ENCODE measurements at regions not wholly inside any gene's neighbourhood (a gene's known extent, or its start where the extent isn't known, plus 50 kb on each side); places are given as distances from the start of the nearest gene placed in this dataset.

DNA sequence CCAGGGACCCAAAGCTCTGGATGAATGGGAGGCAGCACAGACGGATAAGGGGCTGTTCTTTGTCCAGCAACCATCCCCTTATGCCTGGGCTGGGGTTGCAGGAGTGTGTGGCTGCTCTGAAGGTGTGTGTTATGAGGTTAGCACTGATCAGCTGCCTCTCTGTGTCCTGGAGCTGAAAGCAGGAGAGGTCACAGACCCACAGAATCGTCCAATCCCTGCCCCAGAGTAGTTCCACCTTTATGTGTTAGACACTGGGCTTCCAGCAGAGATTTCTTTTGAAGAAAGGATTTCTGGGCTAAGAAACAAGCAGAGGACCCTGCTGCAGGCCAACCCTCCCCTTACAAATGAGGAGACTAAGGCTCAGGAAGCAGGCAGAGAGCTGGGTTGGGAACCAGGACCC lies 62.4 kb downstream of the ARL6IP4 start:
- ChIA-PET CTCF (interaction anchor here (0.9 to 4.4 kb wide), 14 partner anchors 10 to 249 kb away, joined by 3 to 38 read pairs (median 4); partner anchors contain the start of gene MPHOSPH9), POLR2A (interaction anchor here (0.8 to 2.3 kb wide), 8 partner anchors 10 to 195 kb away, joined by 3 to 20 read pairs (median 4); partner anchors contain the start of genes MPHOSPH9 and MTRFR)
- Mint-ChIP-seq H3K4me1 (peaks cover 15% of the 10 kb centered on the region), H3K9me3 (no peaks in the 10 kb centered on the region), H3K4me3 (no peak overlapping the region), H3K36me3 (ENCODE audit: low read depth) (no peaks in the 10 kb centered on the region), H3K27ac (no peak overlapping the region), H3K27me3 (no peaks in the 10 kb centered on the region)
- no peak for DNase-seq

DNA sequence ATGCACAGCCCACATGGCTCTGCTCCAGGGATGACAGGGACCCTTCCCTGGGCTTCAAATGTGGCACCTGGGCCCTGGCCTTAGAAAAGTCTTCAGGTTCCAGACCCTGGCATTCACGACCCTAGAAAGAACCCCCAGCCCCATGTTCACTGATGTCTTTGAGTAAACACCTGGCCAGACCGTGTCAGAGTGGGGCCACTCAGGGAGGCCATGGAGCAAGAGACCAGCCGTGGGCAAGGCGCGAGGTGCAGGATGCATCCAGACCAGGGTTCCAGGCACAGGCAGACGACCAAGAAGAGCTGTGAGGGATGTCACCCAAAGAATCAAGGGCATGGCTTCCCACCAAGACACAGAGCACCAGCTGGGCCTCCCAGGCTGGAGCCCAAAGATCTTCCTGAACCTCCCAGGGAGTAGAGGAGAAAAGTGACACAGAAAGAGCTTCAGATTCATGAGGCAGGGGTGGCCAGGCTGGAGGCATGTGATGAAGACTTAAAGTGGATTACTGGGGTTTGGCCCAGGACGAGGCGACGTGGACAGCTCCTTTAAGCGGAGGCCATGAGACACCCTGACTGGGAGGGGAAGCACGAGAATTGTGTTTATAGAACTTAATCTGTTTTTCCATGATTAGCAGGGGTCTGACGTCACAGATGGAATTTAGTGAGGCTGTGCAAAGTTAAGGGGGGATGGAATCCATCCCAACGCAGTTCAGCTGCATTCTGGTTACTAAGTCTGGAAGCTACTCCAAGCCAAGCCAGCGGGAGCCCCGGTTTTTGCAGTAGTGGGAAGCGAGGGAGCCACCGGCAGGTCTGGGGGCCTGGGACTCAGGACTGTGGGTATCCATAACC lies 61.6 kb downstream of the ARL6IP4 start:
- Mint-ChIP-seq H3K9me3 (no peaks in the 10 kb centered on the region), H3K27me3 (no peaks in the 10 kb centered on the region), H3K4me1 (peaks cover 15% of the 10 kb centered on the region), H3K4me3 (no peak overlapping the region), H3K27ac (no peak overlapping the region), H3K36me3 (ENCODE audit: low read depth) (no peaks in the 10 kb centered on the region)
- ChIA-PET CTCF (interaction anchor here (1.2 to 4.4 kb wide), 2 partner anchors 197 to 248 kb away, joined by 3 to 38 read pairs; no protein-coding TSS in a partner anchor), POLR2A (interaction anchor here (1.2 to 2.3 kb wide), 3 partner anchors 9 to 196 kb away, joined by 3 to 20 read pairs (median 7); no protein-coding TSS in a partner anchor)
- DNase-seq: no peak

DNA sequence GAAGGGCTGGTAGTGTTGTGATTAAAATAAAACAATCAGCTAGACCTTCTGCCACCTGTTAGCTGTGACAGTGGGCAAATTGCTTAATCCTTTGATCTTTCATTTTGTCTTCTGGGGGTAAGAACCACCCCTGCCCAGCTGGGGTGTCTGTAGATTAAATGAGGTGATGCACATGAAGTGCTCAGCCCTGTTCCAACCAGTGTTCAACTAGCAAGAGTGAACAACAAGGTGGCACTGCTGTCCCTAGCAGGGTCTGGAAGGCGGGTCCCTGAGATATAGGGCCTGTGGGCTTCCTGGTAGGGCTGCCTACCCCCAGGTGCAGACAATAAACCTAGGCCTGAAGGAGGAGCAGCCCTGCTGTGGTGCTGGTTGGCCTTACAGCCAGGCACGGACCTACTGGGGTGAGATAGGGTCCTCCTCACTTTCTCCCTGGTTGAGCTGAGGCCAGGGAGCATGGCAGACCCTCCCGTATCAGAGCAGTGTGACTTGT lies 60.6 kb downstream of the ARL6IP4 start:
- no peak for DNase-seq
- ChIA-PET POLR2A (no interaction called here), CTCF (interaction anchor here (0.5 to 4.4 kb wide), 2 partner anchors 167 to 197 kb away, joined by 3 to 38 read pairs; no protein-coding TSS in a partner anchor)
- no peaks in the 10 kb centered on the region for H3K36me3 Mint-ChIP-seq (ENCODE audit: low read depth)
- H3K27ac Mint-ChIP-seq: no peak overlapping the region
- H3K4me1 Mint-ChIP-seq: peaks cover 15% of the 10 kb centered on the region
- H3K4me3 Mint-ChIP-seq: no peak overlapping the region
- H3K27me3 Mint-ChIP-seq: no peaks in the 10 kb centered on the region
- no peaks in the 10 kb centered on the region for H3K9me3 Mint-ChIP-seq

GRCh38 chr12:123040106-123040505 lies 59.6 kb downstream of the ARL6IP4 start:
- Mint-ChIP-seq H3K9me3 (no peaks in the 10 kb centered on the region), H3K4me3 (no peak overlapping the region), H3K27ac (no peak overlapping the region), H3K36me3 (ENCODE audit: low read depth) (no peaks in the 10 kb centered on the region), H3K4me1 (peaks cover 14% of the 10 kb centered on the region), H3K27me3 (no peaks in the 10 kb centered on the region)
- ChIA-PET POLR2A (interaction anchor here (1.0 kb wide), 1 partner anchor 193 kb away, joined by 4 read pairs; the partner anchor contains the start of genes MPHOSPH9 and MTRFR), CTCF (interaction anchor here (0.5 kb wide), 1 partner anchor 114 kb away, joined by 3 read pairs; no protein-coding TSS in a partner anchor)
- no peak for DNase-seq

DNA sequence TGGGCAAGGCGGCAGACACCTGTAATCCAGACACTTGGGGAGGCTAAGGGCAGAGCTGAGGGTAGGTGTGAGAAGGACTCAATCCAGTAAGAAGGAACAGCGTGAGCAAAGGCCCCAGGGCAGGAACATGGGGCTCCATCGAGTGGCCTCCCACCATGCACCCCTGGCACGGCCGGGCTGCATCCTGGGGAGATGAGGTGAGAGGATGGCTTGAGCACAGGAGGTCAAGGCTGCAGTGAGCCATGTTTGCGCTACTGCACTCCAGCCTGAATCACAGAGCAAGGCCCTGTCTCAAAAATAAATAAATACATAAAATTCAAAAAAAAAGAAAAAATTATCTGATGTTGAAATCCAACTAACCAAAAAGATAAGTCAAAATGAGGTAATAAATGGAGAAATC lies 58.5 kb downstream of the ARL6IP4 start:
- no peak for DNase-seq
- Mint-ChIP-seq H3K27me3 (no peaks in the 10 kb centered on the region), H3K4me1 (peaks cover 12% of the 10 kb centered on the region), H3K4me3 (no peak overlapping the region), H3K36me3 (ENCODE audit: low read depth) (no peaks in the 10 kb centered on the region), H3K9me3 (no peaks in the 10 kb centered on the region), H3K27ac (no peak overlapping the region)
- ChIA-PET POLR2A (no interaction called here), CTCF (no interaction called here)

GRCh38 chr12:123038486-123038885 lies 58.0 kb downstream of the ARL6IP4 start:
- no peaks in the 10 kb centered on the region for H3K36me3 Mint-ChIP-seq (ENCODE audit: low read depth)
- H3K9me3 Mint-ChIP-seq: no peaks in the 10 kb centered on the region
- H3K27ac Mint-ChIP-seq: no peak overlapping the region
- POLR2A ChIA-PET: no interaction called here
- no peak for DNase-seq
- no peaks in the 10 kb centered on the region for H3K27me3 Mint-ChIP-seq
- H3K4me3 Mint-ChIP-seq: no peak overlapping the region
- CTCF ChIA-PET: no interaction called here
- H3K4me1 Mint-ChIP-seq: peaks cover 12% of the 10 kb centered on the region

- Mint-ChIP-seq H3K4me1 (peaks cover 11% of the 10 kb centered on the region), H3K27me3 (no peaks in the 10 kb centered on the region), H3K36me3 (ENCODE audit: low read depth) (no peaks in the 10 kb centered on the region), H3K9me3 (no peaks in the 10 kb centered on the region), H3K4me3 (no peak overlapping the region), H3K27ac (no peak overlapping the region)
- ChIA-PET CTCF (no interaction called here), POLR2A (no interaction called here)
- no peak for DNase-seq
These were observed 57.3 kb downstream of the ARL6IP4 start for GRCh38 chr12:123037791-123038190.

DNA sequence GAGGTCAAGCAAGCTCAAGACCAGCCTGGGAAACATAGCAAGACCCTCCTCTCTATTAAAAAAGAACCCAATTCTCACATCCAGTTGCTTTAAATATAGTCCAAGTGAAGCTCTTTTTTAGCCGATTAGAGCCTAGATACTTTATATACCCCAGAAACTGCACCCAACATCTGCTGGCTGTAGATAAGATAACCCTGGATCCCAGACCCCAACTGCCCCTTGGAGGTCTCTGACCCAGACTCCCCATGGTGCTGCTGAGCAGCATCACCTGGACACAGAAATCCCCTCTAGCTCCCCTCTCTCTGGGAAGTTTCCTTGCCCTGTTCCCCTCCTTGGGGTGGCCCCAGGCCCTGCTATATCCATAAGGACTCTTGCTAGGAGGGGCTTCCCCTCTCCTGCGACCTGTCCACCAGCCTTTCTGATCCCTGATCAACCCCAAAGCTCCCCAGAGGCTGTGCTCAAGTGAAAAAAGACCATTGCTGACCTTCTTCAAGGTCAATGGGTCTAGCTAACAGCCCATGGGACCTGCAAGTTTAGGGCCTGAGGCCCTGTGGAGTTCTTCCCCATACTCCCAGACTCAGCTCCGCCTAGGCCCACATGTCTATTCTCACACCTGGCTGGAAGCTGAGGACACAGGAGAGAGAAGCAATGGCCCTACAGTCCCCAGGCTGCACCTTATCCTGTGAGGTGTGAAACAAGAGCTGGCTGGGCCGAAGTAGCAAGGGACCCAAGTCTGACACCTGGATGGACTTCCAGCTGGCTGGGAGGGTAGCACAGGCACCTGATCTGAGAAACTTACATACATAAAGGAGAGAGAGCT lies 56.2 kb downstream of the ARL6IP4 start:
- no peak for DNase-seq
- H3K27me3 Mint-ChIP-seq: no peaks in the 10 kb centered on the region
- no peak overlapping the region for H3K27ac Mint-ChIP-seq
- ChIA-PET CTCF (no interaction called here), POLR2A (no interaction called here)
- H3K9me3 Mint-ChIP-seq: no peaks in the 10 kb centered on the region
- peaks cover 11% of the 10 kb centered on the region for H3K4me1 Mint-ChIP-seq
- no peaks in the 10 kb centered on the region for H3K36me3 Mint-ChIP-seq (ENCODE audit: low read depth)
- H3K4me3 Mint-ChIP-seq: no peak overlapping the region

DNA sequence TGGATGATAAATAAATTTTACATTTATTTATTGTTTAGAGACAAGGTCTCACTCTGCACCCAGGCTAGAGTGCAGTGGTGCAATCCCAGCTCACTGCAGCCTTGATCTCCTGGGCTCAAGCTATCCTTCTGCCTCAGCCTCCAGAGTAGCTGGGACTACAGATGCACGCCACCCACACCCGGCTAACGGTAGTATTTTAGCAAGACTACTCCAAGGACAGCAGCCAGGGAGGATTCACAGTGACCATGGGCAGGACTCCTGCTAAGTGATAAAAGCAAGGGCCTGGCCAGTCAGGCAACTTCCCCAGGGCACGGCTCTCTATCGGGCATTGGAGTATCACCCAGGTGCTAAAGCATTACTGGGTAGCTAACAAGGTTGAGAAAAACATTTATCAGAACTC lies 55.4 kb downstream of the ARL6IP4 start:
- Mint-ChIP-seq H3K4me1 (peaks cover 11% of the 10 kb centered on the region), H3K27me3 (no peaks in the 10 kb centered on the region), H3K4me3 (no peak overlapping the region), H3K9me3 (no peaks in the 10 kb centered on the region), H3K36me3 (ENCODE audit: low read depth) (no peaks in the 10 kb centered on the region), H3K27ac (no peak overlapping the region)
- ChIA-PET CTCF (no interaction called here), POLR2A (interaction anchor here (1.3 kb wide), 1 partner anchor 9 kb away, joined by 4 read pairs; no protein-coding TSS in a partner anchor)
- no peak for DNase-seq

GRCh38 chr12:123034865-123035264 lies 54.4 kb downstream of the ARL6IP4 start:
- Mint-ChIP-seq H3K27me3 (no peaks in the 10 kb centered on the region), H3K4me1 (peaks cover 11% of the 10 kb centered on the region), H3K4me3 (no peak overlapping the region), H3K36me3 (ENCODE audit: low read depth) (no peaks in the 10 kb centered on the region), H3K27ac (no peak overlapping the region), H3K9me3 (no peaks in the 10 kb centered on the region)
- no peak for DNase-seq
- ChIA-PET POLR2A (interaction anchor here (1.3 kb wide), 1 partner anchor 8 kb away, joined by 4 read pairs; no protein-coding TSS in a partner anchor), CTCF (no interaction called here)

DNA sequence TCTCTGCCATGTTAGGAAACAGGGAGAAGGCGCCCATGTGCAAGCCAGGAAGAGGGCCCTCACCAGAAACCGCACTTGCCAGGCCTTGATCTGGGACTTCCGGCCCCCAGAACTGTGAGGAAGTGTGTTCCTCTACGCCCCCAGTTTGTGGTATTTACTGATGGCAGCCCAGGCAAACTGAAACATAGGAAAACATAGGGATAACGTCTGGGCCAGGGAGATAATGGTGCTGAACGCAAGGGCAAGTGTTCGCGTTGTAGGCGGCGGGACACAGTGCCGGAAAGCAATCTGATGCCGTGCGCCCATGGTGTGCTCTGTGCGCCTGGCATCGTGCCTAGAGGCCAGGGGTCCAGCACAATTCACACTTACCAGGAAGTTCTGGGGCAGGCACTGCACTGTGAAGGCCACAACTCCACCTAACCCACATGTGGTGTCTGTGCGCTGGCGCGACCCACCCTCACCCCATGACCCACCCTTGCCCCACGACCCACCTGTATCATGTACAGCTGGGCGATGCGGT lies 53.6 kb downstream of the ARL6IP4 start:
- H3K4me3 Mint-ChIP-seq: no peak overlapping the region
- ChIA-PET POLR2A (no interaction called here), CTCF (no interaction called here)
- no peaks in the 10 kb centered on the region for H3K9me3 Mint-ChIP-seq
- H3K27ac Mint-ChIP-seq: no peak overlapping the region
- peaks cover 11% of the 10 kb centered on the region for H3K4me1 Mint-ChIP-seq
- no peaks in the 10 kb centered on the region for H3K36me3 Mint-ChIP-seq (ENCODE audit: low read depth)
- H3K27me3 Mint-ChIP-seq: no peaks in the 10 kb centered on the region
- no peak for DNase-seq

DNA sequence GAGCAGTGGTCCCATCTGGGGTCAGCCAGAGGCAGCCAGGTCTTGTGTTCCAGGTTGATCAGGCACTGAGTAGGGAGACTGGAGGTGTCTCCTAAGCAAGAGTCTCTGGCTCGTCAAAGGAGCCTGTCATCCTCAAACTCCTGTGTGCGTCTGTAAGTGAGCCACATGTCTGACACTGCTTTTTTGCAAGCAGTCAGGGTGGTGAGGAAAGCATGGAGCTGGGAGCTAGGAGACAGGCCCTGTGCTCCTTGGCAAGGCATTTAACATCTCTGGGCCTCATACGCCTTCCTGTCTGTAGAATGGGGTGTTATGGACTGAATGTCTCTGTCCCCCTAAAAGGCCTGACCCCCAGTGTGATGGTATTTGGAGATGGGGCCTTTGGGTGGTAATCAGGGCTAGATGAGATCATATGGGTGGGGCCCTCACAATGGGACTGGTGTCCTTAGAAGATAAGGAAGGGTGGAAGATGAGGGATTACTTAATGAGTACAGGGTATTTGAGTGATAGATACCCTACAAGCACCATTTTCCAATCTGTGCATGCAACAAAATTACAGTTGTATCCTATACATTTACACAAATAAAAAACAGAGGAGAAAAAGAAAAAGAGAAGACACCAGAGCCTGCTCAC lies 53.0 kb downstream of the ARL6IP4 start:
- Mint-ChIP-seq H3K4me1 (peaks cover 11% of the 10 kb centered on the region), H3K27ac (no peak overlapping the region), H3K9me3 (no peaks in the 10 kb centered on the region), H3K27me3 (no peaks in the 10 kb centered on the region), H3K36me3 (ENCODE audit: low read depth) (no peaks in the 10 kb centered on the region), H3K4me3 (no peak overlapping the region)
- ChIA-PET POLR2A (interaction anchor here (1.2 kb wide), 1 partner anchor 9 kb away, joined by 3 read pairs; no protein-coding TSS in a partner anchor), CTCF (interaction anchor here (1.3 kb wide), 1 partner anchor 10 kb away, joined by 3 read pairs; no protein-coding TSS in a partner anchor)
- DNase-seq: no peak

Data from activated CD4-positive, alpha-beta memory T cell treated with anti-CD3 and anti-CD28 coated beads, Interleukin-2, amount 10 ng/mL, durations not matched to agents 7 days and 5 days (primary cell).